ENCODE measurements at regions not wholly inside any gene's neighbourhood (a gene's known extent, or its start where the extent isn't known, plus 50 kb on each side); places are given as distances from the start of the nearest gene placed in this dataset.

DNA sequence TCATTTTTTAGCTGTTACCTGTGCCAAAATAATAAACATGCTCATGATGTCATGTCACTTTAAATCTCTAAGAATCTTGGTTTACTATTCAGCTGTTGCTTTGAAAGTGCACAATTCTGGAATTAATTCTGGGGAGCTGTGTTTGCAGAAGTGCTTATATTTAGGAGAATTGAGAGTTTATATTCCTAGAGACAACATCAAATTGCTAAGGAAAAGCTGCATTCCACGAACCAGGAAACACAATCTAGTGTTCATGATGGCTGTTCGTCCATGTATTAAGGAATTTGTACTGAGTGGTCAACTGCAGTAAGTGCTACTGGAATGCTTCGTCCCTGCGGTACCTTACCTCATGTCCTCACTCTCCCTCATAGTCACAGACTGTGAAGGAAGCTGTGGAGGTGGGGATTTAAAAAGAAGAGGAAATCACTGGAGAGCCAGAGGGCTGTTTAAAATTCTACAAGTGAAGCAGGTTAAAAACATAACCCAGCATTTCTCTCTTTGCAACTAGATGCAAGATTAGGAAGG lies 161.0 kb downstream of the TRMT11 start:
- no peak for DNase-seq (ENCODE audit: low spot score)

DNA sequence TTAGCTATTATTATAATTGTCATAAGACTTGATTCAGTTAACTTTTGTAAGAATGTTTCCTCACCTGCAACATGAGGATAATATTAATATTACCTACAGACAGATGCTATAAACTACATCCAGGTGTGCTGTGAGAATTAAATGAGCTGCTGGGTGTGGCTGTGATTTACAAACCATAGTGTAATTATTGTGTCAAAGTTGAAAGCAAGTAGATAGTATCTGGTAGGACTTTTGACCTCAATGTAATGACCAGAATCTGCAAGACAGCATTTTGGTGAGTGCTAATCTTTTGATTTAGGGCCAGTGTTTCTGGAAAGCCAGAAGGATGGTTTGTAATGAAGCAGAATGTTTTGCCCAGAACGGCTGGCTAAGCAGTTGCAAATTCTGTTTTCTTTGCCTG lies 162.5 kb downstream of the TRMT11 start:
- no peak for DNase-seq (ENCODE audit: low spot score)

DNA sequence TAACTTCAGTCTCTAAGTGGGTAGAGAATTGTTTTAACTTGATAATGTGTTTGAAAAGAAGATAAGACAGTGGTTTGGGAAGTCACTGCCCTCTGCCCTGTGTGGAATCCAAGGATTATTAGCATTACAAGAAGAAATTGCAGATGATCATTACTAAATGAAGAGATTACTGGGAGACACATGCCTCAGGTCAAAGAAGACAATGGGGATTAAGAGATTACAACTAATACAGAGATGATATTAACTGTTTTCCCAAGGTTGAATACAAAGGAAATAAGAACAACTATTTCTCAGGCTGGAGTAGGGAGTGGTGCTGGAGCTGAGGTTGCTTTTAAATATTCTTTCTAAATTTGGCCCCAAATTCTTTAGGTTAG lies 166.0 kb downstream of the TRMT11 start:
- DNase-seq (ENCODE audit: low spot score) = no peak

DNA sequence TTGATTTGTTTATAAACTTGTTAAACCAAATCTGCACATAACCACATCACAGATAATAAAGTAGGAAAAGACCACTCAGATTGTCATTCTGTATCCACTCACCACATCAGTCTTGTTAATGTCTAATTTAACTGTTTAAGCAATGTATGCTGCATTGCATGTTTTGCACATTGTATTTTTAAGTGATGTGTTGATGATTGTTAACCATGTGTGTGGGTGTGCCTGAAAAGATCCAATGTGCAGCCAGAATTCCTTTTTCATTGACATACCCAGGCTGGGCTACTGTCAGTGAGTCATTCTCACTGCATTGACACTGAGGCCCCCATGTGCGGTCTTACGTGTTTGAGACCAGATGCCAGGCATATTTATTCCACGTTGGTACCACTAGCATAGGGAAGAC lies 167.3 kb downstream of the TRMT11 start:
- no peak for DNase-seq (ENCODE audit: low spot score)

DNA sequence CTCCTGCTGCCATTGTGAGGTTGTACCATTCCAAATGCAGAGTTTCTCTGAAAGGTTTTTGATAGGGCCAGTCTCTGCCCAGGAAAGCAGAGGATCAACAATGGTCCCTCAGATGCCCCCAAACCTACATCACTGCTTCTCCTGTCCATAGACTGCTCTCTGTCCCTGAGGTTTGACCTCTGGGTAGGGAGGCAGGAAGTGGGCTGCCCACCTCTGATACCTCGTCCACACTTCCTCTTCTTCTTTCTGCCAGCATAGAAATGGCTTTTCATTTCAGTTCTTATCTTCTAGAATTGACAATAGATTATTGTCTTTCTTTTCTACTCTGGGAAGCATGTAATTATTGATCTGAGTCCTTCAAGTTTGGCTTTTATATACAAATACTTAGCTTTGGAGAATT lies 170.6 kb downstream of the TRMT11 start:
- DNase-seq (ENCODE audit: low spot score) = no peak

DNA sequence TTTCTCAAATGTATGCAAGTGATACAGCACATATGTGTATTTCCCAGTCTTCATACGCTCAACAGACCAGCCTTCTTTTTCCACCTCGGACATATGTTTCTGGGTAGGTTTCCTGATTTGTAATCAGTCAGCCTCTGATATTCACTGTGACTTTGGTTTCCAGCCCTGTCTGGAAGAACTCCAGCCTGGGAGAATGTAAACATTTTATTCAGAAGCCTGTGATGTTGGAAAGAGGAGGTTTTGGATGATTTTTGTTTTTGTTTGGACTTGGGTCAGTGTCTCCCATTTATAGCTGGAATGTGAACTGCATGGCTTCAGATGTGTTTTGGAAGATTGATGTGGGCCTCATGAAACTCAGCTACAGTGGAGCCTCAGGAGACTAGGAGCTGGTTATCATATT lies 172.2 kb upstream of the CENPW start:
- DNase-seq (ENCODE audit: low spot score) = no peak

DNA sequence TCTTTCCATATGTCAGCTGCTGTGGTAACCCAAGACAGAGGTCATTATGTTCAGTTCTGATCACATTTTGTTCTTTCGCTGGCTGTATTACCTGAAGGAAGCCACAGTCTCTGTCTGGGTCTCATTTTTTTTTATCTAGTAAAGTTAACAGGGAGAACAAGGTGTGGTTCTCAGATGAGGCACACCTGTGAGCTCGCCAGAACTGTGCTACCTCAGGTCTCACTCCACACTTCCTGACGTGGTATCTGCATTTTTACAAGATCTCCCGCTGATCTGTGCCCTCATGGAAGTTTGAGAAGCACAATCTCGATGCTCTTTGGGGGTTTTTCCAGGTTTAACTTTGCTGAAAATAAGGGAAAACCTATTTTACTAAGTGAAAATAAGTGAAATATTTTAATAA lies 169.5 kb upstream of the CENPW start:
- no peak for DNase-seq (ENCODE audit: low spot score)

DNA sequence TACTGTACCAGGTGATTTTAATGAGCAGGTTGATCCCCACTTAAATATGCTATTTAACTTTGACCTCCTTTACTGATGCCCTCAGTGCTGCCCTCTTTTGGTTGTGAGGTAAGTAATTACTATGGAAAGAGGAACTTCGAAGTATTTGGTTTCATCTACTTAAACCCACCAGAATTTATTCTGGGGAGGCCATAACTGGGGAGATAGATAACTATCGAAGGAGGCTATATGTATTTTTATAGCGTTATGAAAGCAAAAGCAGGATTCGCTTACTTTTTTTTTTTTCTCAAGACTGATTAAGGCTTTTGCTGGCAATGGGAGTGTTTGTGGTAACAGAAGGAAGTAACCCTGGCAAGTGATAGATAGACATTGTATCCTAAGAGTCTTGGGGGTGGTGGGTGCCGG lies 168.9 kb upstream of the CENPW start:
- peak; percentile 23 for DNase-seq (ENCODE audit: low spot score)

DNA sequence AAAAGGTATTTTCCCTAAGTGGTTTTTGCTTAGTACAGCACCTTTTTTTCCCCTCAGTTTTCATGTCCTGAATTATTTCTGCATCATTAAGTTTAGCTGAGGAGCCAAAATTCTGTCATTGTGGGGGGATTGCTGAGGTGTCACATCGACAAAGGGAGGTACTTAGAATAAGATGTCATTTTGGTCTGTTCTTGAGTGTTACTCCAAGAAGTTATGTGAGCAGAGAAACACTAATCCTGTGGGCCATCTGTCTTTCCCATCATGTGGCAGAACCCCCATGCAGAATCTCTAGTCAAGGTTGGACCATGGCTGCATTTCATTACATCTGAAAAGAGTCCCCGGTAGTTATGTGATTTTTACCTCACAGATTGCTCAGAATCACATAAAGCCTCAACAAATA lies 167.8 kb upstream of the CENPW start:
- DNase-seq (ENCODE audit: low spot score) = no peak

DNA sequence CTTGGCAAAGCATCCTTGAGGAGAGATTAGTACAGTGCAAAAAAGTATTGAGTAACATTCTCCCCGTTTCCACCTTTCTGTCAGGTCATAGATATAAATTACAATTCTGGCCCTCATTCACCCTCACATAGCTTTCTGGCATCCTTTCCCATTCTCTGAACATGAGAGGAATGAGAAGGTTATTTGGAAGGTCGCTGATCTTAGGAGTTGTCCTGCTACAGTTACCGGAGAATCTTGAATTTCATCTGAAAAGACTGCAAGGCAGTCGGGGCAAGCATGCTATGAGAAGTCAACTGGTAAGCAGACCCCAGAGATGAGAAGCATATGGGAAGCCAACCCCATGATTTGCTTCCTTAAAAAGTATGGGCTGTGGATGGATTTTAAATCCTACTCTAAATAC lies 166.7 kb upstream of the CENPW start:
- DNase-seq (ENCODE audit: low spot score) = no peak

DNA sequence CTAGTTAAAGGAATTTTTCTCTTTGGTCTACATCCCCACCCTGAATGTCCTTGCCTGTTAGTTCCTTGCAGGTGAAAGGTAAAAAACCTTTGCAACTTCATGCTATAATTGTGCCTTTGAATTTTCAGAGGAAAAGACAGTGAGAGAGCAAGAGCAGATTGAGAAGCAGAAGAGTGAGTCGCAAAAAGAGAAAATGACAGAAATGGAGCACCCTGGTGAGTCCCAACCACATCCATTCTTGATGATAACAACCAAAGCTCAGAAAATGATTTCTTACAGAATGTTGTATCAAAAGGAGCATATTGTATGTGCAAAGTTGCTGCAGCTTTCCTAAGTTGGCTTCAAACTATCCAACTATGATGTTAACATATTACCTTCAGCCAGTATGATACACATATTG lies 165.2 kb upstream of the CENPW start:
- no peak for DNase-seq (ENCODE audit: low spot score)

DNA sequence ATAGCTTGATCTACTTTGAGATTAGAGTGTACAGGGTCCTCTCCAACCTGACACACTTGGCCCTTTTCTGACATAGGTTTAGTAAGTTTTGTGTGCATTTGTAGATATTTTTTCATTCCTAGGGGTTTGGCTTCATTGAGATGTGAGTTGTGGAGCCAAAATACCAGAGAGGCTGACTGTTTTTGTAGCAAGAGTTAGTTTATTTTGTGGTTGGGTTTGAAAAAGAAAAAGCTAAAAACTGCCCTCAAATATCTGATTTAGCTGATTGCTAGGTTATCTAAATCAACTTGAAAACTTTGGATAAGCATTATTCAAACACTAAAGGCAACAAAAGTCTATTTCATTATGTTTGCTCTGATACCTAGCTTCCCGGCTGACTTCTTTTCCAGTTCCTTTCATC lies 164.7 kb upstream of the CENPW start:
- no peak for DNase-seq (ENCODE audit: low spot score)

DNA sequence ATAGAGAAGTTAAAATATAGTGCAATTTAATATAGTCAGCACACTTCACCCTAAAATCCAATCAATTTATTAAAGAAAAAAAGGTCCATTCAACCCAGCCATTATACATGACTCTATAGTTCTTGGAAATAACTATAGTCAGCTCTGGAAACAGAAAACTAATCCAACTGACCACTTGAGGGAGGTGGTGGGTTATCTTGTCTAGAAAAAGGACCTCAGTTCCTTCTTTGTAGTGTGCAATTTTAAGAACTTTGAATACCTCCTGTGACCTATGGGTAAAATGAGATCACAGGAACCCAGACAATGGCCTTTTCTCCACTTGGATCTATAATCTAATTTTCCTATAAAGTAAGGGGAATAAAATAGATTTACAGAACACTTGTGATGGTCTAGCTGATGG lies 163.6 kb upstream of the CENPW start:
- DNase-seq (ENCODE audit: low spot score) = no peak

DNA sequence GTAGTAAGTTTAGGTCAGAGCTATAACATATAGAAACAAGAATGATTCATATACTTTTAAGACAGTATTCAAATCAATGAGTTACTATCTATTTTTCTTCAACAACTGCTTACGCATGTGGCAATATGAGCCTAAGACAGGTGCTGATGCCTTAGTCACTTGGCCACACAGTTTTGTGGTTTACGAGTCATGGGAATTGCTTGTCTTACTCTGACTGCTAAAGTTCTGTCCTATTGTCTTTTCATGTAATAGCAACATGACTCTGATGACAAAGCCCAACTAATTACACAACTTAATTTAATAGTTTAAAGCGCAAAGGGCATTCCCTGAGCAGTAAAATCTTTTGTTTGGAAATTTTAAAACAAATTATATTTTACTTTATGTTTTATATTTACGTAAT lies 159.3 kb upstream of the CENPW start:
- peak; percentile 59 for DNase-seq (ENCODE audit: low spot score)

DNA sequence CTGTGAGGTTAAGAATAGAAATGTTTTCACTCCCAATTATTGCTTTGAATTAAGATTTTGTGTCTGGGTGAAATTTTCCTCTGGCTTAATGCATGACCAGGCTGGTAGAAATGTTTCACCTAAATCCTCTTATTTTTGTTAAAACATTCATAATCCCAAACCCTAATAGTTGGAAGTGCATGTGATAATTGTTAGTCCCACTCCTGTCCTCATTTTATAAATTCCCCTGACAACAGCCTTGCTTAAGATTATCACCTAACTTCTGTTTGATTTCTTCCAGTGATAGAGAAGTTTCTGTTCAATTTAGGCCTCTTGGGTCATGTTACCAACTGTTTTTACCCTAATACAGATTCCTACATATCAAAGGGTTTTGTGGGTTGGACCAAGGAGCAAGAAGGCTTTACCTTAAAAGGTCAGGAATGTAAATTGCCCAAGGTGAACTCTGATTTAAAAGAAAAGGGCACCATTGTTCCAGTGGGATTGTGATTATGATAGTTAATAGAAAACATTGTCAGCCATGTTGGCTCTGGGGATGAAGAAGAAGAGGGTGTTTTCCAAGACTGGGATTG lies 158.7 kb upstream of the CENPW start:
- no peak for DNase-seq (ENCODE audit: low spot score)

DNA sequence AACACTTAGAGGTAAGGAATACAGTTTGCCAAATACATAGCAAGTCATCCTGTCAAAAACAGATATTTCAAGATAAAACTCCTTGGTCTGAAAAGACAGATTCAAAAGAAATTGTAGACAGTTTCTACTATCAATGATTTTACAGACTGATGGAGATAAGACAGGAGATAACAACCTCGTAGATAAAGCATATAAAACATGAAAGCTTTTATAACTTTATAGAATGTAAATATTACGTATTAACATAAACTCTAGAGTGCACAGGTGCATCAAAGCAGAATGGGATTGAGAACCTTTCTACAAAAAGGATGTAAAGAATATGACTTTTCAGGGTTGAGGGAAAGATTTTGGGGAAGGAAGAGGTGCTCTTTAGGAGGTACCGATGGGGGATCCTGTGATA lies 158.0 kb upstream of the CENPW start:
- no peak for DNase-seq (ENCODE audit: low spot score)

DNA sequence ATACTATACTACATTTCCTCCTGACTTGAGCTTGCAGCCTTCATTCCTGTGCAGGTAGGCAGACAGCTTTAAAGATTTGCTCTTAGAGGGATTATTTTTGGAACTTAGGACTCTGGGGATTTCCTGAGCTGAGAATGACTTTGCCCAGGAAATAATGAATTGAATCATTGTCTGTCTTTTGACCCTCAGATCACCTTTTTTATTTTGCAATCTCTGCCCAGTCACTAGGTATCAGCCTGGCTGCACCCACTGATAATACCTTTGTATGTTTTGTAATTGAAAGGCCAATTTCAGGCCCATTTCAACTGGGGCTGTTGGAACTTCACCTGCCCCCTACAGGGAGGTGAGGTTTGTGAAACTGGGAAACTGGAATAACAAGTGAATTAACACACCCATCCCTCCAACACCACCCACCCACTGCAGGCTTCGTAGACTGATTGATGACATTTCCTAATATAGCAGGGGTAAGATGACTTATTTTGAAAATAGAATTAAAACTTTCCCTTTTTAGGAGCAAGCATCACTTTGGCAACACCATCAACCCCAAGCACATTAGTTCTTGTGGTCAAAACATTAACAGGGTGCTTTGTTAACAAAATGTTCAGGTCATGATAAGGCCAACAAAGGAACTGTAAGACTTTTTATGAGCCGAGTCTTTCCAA lies 157.1 kb upstream of the CENPW start:
- no peak for DNase-seq (ENCODE audit: low spot score)

DNA sequence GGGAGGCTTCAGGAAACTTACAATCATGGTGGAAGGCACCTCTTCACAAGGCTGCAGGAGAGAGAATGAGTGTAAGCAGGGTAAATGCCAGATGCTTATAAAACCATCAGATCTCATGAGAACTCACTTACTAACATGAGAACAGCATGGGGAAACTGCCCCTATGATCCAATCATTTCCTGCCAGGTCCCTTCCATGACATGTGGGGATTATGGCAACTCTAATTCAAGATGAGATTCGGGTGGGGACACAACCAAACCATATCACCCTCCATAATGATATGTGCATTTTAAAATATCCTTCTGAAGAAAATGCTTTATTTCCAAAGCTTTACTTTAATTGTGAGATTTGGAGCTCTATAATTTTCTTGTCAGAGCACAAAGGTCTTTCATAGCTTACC lies 154.1 kb upstream of the CENPW start:
- DNase-seq (ENCODE audit: low spot score) = no peak

DNA sequence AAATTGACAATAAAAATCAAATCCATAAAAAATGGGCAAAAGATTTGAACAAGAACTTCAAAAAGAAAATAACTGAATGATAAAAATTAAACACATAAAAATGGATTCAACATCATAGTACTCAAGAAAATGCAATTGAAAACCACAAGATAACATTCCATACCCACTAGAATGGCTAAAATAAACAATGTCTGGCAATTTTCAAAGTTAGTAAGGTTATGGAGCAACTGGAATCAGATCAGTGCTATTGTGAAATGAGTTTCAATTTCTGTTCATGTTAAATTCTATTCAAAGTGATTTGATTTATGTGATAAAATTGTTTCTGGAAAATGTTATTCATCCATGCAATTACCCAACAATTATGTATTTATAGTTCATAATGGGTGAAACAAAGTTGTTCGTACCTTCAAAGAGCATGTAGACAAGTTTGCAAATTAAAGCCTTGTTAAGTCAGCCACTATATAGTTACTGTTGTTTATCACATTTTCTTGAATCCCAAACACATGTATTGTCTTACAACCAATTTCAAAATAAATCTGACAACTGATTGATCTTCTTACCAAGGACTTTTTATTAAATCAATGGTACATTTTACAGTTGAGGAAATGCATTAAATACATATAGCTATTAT lies 151.5 kb upstream of the CENPW start:
- DNase-seq (ENCODE audit: low spot score) = no peak

DNA sequence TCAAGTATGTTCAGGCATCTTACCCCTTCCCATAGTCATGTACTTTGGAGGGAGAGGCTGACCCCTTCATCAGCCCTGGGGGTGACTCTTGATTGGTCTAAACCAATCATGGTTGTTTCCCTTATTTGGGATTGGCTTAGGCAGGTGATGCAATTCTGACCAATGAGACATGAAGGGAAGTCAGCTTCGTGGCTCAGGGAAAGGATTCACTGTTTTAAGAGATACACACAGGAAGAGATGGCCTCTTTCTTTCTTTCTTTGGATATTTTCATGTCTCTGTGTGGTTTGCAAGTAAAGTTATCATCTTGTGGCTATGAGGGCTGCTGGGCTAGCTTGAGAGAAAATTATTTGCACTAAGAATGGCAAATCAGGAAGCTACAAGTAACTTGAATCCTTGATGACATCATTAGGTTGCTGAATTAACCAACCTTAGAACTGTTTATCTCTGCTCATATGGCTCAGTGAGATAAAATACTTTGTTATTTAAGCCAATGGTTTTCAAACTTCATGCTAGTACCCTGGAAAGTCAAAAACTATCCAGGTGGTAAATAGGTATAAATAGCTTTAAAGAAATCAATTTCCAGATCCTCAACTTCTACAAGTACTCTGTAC lies 144.2 kb upstream of the CENPW start:
- no peak for DNase-seq (ENCODE audit: low spot score)

DNA sequence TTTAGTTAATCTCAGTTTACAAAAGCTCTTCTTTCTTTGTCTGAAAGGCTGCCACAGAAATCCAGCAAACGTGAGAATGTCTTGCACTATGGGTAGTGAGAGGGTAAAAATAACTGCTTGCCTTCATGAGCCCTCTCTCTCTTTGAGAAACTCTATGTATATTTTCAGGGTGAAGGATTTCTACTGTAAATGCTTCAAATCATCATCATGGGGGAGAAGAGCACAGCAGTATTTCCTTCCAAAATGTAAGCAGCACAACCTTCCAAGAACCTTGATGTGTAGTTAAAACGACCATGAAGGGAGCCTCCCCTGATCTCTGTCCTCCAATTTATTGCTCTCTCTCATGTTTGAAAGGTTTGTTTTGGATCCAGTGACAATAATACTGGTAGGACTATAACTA lies 141.3 kb upstream of the CENPW start:
- DNase-seq (ENCODE audit: low spot score) = no peak

DNA sequence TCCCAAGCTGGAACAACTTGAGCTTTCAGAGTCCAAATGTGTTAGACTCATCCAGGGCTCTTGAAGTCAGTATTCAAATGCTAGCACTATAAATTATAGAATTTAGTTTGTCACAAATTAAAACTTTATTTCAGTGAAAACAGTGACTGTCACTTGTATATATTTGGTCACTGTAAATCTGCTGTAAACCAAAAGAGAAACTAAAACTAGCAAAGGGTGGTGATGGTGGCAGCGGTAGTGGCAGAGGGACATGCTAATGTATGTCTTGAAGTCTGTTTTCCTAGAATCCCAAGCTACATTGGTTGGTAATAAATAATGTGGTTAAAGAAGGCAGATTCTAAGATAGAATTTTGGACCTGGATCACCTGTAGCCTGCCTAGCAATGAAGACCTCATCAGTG lies 140.4 kb upstream of the CENPW start:
- DNase-seq (ENCODE audit: low spot score) = no peak

DNA sequence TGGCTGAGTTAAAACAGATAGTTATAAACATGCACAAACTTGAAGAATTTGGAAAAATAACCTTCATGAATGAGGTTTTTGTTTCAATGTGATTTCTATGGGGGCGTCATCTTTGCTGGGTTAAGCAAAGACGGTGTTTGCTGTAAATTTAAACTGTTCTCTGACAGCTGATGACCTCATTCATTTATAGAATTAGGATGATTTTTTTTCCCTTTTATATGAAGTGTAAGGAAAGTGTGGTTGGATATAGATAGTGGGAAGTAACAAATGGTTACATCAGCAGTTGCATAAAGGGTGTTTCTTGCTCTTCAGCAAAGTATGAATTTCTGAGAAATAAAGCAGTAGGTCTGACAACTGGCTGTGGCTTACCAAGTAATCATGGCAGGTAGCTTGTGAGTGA lies 137.2 kb upstream of the CENPW start:
- no peak for DNase-seq (ENCODE audit: low spot score)
